IPS-20b (cell line): ENCODE measurements at regions not wholly inside any gene's neighbourhood (a gene's known extent, or its start where the extent isn't known, plus 50 kb on each side); places are given as distances from the start of the nearest gene placed in this dataset.
"Not testable (repeated sequence)": the region's sequence is repeated elsewhere in the genome, so short reads cannot be mapped to it uniquely, and the experiment has no call there.

Source experiments
- H3K27ac ChIP-seq: one replicate; pipeline ENCODE4 v1.5.1; 2013; ENCODE audit warnings: low read length
- H3K27me3 ChIP-seq: 2 replicates; pipeline ENCODE4 v1.6.1; 2013; ENCODE audit warnings: mild to moderate bottlenecking, low read length, inconsistent platforms; ENCODE audit not compliant: insufficient read depth
- H3K36me3 ChIP-seq: 2 replicates; pipeline ENCODE4 v1.6.1; 2013; ENCODE audit warnings: low read depth, mild to moderate bottlenecking, inconsistent platforms, low read length, moderate library complexity; ENCODE audit not compliant: insufficient read depth
- H3K4me1 ChIP-seq: 2 replicates; pipeline ENCODE4 v1.6.1; 2013; ENCODE audit warnings: mild to moderate bottlenecking, control low read depth, inconsistent platforms, low read length, moderate library complexity; ENCODE audit not compliant: insufficient read depth
- H3K4me3 ChIP-seq: 2 replicates; pipeline ENCODE4 v1.5.1; 2013; ENCODE audit warnings: mild to moderate bottlenecking, low read length, inconsistent platforms
- H3K9ac ChIP-seq: 2 replicates; pipeline ENCODE4 v1.6.1; 2013; ENCODE audit warnings: low read depth, mild to moderate bottlenecking, inconsistent platforms, low read length, moderate library complexity
- H3K9me3 ChIP-seq: 2 replicates; pipeline ENCODE4 v1.6.1; 2013; ENCODE audit warnings: mild to moderate bottlenecking, low read depth, low read length, inconsistent platforms; ENCODE audit not compliant: insufficient read depth

DNA sequence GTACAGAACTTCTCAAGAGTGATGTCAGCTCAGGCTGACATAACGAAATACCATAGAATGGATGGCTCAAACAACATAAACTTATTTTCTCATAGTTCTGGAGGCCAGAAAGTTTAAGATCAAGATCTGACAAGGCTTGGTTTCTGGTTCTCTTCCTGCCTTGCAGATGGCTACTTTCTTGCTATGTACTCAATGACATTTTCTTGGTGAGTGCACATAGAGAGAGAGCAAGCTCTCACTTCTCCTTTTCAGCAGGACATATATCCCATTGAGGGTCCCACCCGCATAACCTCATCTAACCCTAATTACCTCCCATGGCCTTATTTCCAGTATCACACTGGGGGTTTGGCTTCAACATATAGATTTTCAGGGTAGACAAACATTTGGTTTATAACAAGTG, 1072.1 kb downstream of the PLOD2 start:
- Histone ChIP-seq H3K27ac (no peak overlapping the region), H3K27me3 (no peaks in the 10 kb centered on the region), H3K4me1 (no peaks in the 10 kb centered on the region), H3K9me3 (no peaks in the 10 kb centered on the region), H3K36me3 (no peaks in the 10 kb centered on the region), H3K4me3 (no peak overlapping the region), H3K9ac (no peak overlapping the region)

DNA sequence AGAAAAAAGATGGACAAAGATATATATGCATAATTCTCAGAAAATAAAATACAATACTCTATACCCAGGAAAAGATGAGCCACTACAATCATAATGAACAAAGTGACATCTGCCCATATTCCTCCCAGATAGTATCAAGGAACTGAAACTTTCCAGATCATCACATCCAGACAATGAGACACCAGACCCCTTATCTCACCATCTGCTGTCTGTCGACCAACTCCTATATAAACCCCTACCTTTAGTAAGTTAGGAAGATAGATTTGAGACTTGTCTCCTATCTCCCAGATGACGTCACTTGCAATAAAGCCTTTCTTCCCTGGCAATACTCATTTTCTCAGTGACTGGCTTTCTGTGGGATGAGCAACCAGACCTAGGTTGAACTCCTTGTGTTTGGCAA, 1071.6 kb downstream of the PLOD2 start:
- Histone ChIP-seq H3K9me3 (no peaks in the 10 kb centered on the region), H3K27ac (no peak overlapping the region), H3K4me1 (no peaks in the 10 kb centered on the region), H3K36me3 (no peaks in the 10 kb centered on the region), H3K9ac (no peak overlapping the region), H3K4me3 (no peak overlapping the region), H3K27me3 (no peaks in the 10 kb centered on the region)

- Histone ChIP-seq H3K27me3 (no peaks in the 10 kb centered on the region), H3K36me3 (no peaks in the 10 kb centered on the region), H3K4me3 (no peak overlapping the region), H3K27ac (no peak overlapping the region), H3K9ac (no peak overlapping the region), H3K9me3 (no peaks in the 10 kb centered on the region), H3K4me1 (no peaks in the 10 kb centered on the region)
Observed at GRCh38 chr3:145094355-145094941, 1066.5 kb downstream of the PLOD2 start.

- peak overlapping the region; percentile 12; the same call in 1 of the 2 replicates for H3K9ac ChIP-seq
- not testable (repeated sequence) for H3K27me3 ChIP-seq, H3K4me3 ChIP-seq, H3K4me1 ChIP-seq, H3K27ac ChIP-seq, H3K9me3 ChIP-seq, H3K36me3 ChIP-seq
Observed at GRCh38 chr3:145111141-145111540, 1049.8 kb downstream of the PLOD2 start.

DNA sequence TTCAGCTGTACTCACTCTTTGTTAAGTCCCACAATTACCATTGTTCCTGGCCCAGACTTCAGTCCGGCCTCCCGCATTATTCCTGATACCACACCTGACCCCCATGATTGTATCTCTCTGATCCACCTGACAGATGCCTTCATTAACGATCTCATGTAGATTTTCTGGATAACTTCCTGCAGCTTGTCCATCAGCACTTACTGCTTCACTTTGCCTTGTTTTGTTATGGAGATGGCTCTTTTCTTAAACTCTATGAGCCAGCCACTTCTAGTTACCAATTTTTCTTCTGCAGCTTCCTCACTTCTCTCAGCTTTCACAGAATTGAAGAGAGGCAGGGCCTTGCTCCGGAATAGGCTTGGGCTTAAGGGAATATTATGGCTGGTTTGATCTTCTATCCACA, 1044.2 kb downstream of the PLOD2 start:
- H3K36me3 ChIP-seq: no peaks in the 10 kb centered on the region
- no peak overlapping the region for H3K27ac ChIP-seq
- peaks cover 5% of the 10 kb centered on the region; the same call in 1 of the 2 replicates for H3K4me1 ChIP-seq
- H3K9me3 ChIP-seq: no peaks in the 10 kb centered on the region
- H3K9ac ChIP-seq: no peak overlapping the region
- H3K4me3 ChIP-seq: no peak overlapping the region
- no peaks in the 10 kb centered on the region for H3K27me3 ChIP-seq

GRCh38 chr3:145118303-145118702, 1042.7 kb downstream of the PLOD2 start:
- H3K27me3 ChIP-seq: no peaks in the 10 kb centered on the region
- peaks cover 5% of the 10 kb centered on the region; the same call in 1 of the 2 replicates for H3K4me1 ChIP-seq
- H3K27ac ChIP-seq: no peak overlapping the region
- H3K4me3 ChIP-seq: no peak overlapping the region
- no peaks in the 10 kb centered on the region for H3K36me3 ChIP-seq
- no peaks in the 10 kb centered on the region for H3K9me3 ChIP-seq
- H3K9ac ChIP-seq: no peak overlapping the region

- Histone ChIP-seq H3K9me3 (no peaks in the 10 kb centered on the region), H3K27ac (no peak overlapping the region), H3K27me3 (no peaks in the 10 kb centered on the region), H3K36me3 (no peaks in the 10 kb centered on the region), H3K4me1 (no peaks in the 10 kb centered on the region), H3K4me3 (no peak overlapping the region), H3K9ac (no peak overlapping the region)
Observed at GRCh38 chr3:145124900-145125678, 1035.9 kb downstream of the PLOD2 start.

GRCh38 chr3:145133281-145133680, 1027.7 kb downstream of the PLOD2 start:
- Histone ChIP-seq H3K4me1 (peaks cover 13% of the 10 kb centered on the region), H3K36me3 (no peaks in the 10 kb centered on the region), H3K27me3 (no peaks in the 10 kb centered on the region), H3K9ac (no peak overlapping the region), H3K27ac (no peak overlapping the region), H3K9me3 (no peaks in the 10 kb centered on the region), H3K4me3 (no peak overlapping the region)

- H3K27ac ChIP-seq: no peak overlapping the region
- no peak overlapping the region for H3K4me3 ChIP-seq
- peaks cover 13% of the 10 kb centered on the region for H3K4me1 ChIP-seq
- H3K36me3 ChIP-seq: no peaks in the 10 kb centered on the region
- H3K9me3 ChIP-seq: no peaks in the 10 kb centered on the region
- H3K9ac ChIP-seq: no peak overlapping the region
- H3K27me3 ChIP-seq: no peaks in the 10 kb centered on the region
Observed at GRCh38 chr3:145134738-145135137, 1026.2 kb downstream of the PLOD2 start.

GRCh38 chr3:145144361-145144760, 1016.6 kb downstream of the PLOD2 start:
- Histone ChIP-seq H3K9me3 (no peaks in the 10 kb centered on the region), H3K36me3 (no peaks in the 10 kb centered on the region), H3K9ac (no peak overlapping the region), H3K27ac (no peak overlapping the region), H3K27me3 (no peaks in the 10 kb centered on the region), H3K4me3 (no peak overlapping the region), H3K4me1 (no peaks in the 10 kb centered on the region)

GRCh38 chr3:145145461-145145860, 1015.5 kb downstream of the PLOD2 start:
- no peak overlapping the region for H3K27ac ChIP-seq
- no peaks in the 10 kb centered on the region for H3K9me3 ChIP-seq
- no peak overlapping the region for H3K4me3 ChIP-seq
- H3K4me1 ChIP-seq: no peaks in the 10 kb centered on the region
- no peaks in the 10 kb centered on the region for H3K27me3 ChIP-seq
- H3K9ac ChIP-seq: no peak overlapping the region
- H3K36me3 ChIP-seq: no peaks in the 10 kb centered on the region

DNA sequence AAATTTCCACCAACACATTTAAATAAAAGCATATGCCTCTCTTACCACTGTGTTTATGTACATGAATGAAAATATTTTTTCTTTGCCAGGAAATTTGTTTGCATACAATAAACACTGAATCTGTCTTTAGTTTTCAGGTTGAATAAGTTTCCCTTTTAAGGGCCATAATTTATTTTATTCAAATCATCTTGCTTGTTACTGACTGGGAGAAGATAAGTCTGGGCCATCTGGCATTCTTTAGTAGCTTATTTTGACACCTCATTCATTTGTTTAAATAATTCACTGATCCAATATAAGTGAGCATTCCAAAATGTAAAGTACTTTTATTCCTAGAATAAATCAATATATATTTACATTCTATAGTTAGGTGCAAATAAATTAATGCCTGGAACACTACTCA, 1001.3 kb downstream of the PLOD2 start:
- Histone ChIP-seq H3K4me1 (no peaks in the 10 kb centered on the region), H3K36me3 (no peaks in the 10 kb centered on the region), H3K9ac (no peak overlapping the region), H3K4me3 (no peak overlapping the region), H3K27ac (no peak overlapping the region), H3K9me3 (no peaks in the 10 kb centered on the region), H3K27me3 (no peaks in the 10 kb centered on the region)
